HL-60 (cell line): ENCODE measurements at regions not wholly inside any gene's neighbourhood (a gene's known extent, or its start where the extent isn't known, plus 50 kb on each side); places are given as distances from the start of the nearest gene placed in this dataset.

Experiments
- DNase-seq, 2 experiments: peaks; one replicate each; pipeline ENCODE4 v3.0.0-alpha.2; 2010 to 2020; ENCODE audit warnings: low read depth in 1 of 2, low spot score in 1 of 2
- H3K27ac ChIP-seq: fragments of 250-450 bp; sonication (Bioruptor Pico); replicated peaks from 2 replicates; pipeline ENCODE4 v1.5.1; 2020; ENCODE audit warnings: mild to moderate bottlenecking, moderate library complexity
- H3K27me3 ChIP-seq: fragments of 250-450 bp; sonication (Bioruptor Pico); 2 replicates; pipeline ENCODE4 v1.5.1; 2021; ENCODE audit warnings: mild to moderate bottlenecking, moderate library complexity; ENCODE audit not compliant: insufficient read depth, poor library complexity, severe bottlenecking
- H3K4me3 ChIP-seq: replicated peaks from 2 replicates; pipeline ENCODE4 v1.5.1; 2011; ENCODE audit warnings: mild to moderate bottlenecking, control low read depth, low read length; ENCODE audit not compliant: insufficient read depth
- GABPA ChIP-seq: IDR thresholded peaks from 2 replicates; pipeline ENCODE4 v1.6.1; 2012; ENCODE audit warnings: low read depth
- POLR2AphosphoS5 ChIP-seq: IDR thresholded peaks from 2 replicates; pipeline ENCODE4 v1.6.1; 2012; ENCODE audit warnings: low read depth
- REST ChIP-seq: IDR thresholded peaks from 2 replicates; pipeline ENCODE4 v1.6.1; 2012; ENCODE audit warnings: low read depth; ENCODE audit not compliant: insufficient replicate concordance
- SPI1 ChIP-seq: IDR thresholded peaks from 2 replicates; pipeline ENCODE4 v1.6.1; 2012; ENCODE audit warnings: low read depth, mild to moderate bottlenecking, borderline replicate concordance
- TF ChIP-seq, protein P1 (sequence below): IDR thresholded peaks from one replicate; pipeline ENCODE4 v1.5.1; 2011; ENCODE audit warnings: low read length, control low read depth, inconsistent platforms; ENCODE audit not compliant: insufficient read depth

DNA sequence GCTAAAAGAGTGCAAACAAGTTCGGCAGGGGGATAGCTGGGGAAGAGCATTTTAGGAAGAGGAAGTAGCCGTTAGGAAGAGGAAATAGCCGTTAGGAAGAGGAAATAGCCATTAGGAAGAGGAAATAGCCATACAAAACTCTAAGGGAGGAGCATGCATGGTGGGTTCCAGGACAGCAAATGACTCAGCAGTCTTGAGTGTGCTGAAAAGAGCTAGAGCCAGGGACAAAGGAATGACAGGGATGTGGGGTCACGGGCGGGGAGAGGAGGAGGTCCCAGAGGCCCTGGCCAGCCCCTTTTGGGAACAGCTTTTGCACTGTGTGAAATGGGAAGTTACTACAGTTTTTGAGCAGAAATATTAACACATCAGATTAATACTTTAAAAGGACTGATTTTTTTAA lies 882.6 kb downstream of the TRIML1 start:
- no peaks in the 10 kb centered on the region for H3K27me3 ChIP-seq
- no peak overlapping the region for H3K4me3 ChIP-seq
- DNase-seq: peak in 1 of 2 experiments; percentile 4
- no peak overlapping the region for H3K27ac ChIP-seq
- TF ChIP-seq, protein P1, sequence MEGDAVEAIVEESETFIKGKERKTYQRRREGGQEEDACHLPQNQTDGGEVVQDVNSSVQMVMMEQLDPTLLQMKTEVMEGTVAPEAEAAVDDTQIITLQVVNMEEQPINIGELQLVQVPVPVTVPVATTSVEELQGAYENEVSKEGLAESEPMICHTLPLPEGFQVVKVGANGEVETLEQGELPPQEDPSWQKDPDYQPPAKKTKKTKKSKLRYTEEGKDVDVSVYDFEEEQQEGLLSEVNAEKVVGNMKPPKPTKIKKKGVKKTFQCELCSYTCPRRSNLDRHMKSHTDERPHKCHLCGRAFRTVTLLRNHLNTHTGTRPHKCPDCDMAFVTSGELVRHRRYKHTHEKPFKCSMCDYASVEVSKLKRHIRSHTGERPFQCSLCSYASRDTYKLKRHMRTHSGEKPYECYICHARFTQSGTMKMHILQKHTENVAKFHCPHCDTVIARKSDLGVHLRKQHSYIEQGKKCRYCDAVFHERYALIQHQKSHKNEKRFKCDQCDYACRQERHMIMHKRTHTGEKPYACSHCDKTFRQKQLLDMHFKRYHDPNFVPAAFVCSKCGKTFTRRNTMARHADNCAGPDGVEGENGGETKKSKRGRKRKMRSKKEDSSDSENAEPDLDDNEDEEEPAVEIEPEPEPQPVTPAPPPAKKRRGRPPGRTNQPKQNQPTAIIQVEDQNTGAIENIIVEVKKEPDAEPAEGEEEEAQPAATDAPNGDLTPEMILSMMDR: no peak
- TF ChIP-seq POLR2AphosphoS5 (no peak), REST (no peak), GABPA (no peak), SPI1 (no peak)

- DNase-seq: no peak
- Histone ChIP-seq H3K4me3 (no peak overlapping the region), H3K27ac (no peak overlapping the region), H3K27me3 (no peaks in the 10 kb centered on the region)
- TF ChIP-seq, protein P1: no peak
- no peak for TF ChIP-seq SPI1
Measured at GRCh38 chr4:189022440-189023035, 883.3 kb downstream of the TRIML1 start.

DNA sequence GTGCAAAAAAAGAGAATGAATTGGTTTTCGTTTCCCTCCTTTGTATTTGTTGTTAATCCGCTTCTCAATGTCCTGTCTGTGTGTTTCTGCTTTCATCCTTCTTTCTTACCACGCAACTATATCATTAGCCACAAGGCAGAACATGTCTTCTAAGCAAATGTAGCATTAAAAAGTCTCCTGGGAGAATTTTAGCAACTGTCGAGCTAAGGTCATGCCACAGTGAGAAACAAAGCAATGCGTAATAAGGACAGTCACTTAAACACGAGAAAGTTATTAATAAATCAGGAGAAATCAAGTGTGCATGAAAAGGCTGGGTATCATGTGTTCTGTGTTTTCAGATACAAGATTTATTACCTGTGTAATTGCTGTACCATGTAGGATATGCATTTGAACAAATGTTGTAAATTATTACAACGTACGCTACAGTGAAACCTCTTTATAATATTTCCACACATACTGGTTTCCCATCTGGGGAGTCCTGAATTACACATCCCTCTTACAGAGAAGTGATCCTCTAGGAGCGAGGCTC lies 890.8 kb downstream of the TRIML1 start:
- TF ChIP-seq GABPA: no peak
- Histone ChIP-seq H3K27ac (no peak overlapping the region), H3K27me3 (no peaks in the 10 kb centered on the region), H3K4me3 (no peak overlapping the region)
- DNase-seq: no peak

DNA sequence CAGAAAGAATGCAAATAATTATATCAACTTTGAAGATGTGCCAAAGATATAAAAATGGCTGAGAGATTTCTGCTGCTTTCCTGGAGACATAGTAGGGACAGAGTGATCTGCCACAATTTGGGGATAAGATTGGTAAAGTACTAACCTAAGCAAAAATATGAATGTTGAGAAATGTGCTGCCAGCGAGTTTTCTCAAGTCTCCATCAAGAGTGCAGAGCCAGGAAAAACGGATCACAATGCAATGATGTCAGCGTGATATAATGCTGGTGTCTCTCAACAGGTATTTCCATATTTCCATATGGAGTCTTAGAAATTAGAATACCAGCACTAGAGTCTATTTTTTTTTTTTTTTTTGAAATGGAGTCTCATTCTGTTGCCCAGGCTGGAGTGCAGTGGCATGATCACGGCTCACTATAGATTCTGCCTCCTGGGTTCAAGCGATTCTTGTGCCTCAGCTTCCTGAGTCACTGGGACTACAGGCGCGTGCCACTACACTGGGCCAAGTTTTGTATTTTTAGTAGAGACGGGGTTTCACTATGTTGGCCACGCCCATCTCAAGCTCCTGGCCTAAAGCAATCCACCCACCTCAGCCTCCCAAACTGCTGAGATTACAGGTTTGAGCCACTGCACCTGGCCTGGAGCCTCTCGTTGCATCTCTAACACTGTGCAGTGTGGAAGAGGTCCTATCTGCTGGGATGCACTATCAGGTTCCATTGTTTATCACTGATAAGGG lies 893.5 kb downstream of the TRIML1 start:
- Histone ChIP-seq H3K4me3 (no peak overlapping the region), H3K27me3 (no peaks in the 10 kb centered on the region), H3K27ac (no peak overlapping the region)
- TF ChIP-seq REST (no peak), POLR2AphosphoS5 (no peak), GABPA (no peak), SPI1 (no peak)
- TF ChIP-seq, protein P1: no peak
- no peak for DNase-seq
